ENCODE measurements at regions not wholly inside any gene's neighbourhood (a gene's known extent, or its start where the extent isn't known, plus 50 kb on each side); places are given as distances from the start of the nearest gene placed in this dataset.

DNA sequence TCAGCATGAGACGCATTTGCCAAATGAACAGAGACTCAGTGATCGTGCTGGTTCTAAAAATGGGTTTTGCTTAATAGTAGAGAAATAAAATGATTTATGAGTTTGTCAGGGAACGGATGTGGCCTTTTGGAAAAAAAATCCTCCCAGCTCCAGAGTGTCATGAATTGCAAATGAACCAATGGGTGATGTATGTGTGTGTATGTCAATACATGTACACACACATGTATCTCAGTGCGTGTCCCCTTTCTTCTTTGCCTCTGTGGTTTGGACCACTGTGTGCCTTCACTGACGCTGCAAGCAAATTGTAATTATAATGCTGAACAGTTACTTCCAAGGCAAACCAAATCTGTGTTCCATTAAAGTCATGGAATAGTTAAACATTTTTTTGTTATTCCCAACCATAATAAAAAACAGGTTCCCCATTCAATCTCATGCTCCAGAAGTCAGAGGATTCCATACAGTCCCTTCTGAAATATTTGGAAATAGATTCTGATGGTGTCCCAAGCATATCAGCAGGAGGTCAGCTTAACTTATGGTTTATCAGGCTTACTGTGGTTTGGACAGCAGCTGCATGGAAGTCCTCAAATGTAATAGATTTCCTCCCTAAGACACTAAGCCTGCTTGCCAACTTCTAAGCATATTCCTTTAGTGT, 630.5 kb downstream of the ACTL7B start:
- H3K4me1 ChIP-seq, result no peaks in the 10 kb centered on the region
- WGBS (ENCODE audit: insufficient coverage, low coverage, low lambda C conversion rate, missing lambda C conversion rate), result 44% methylated on average over 4 of the region's 5 CpGs
- no peaks in the 10 kb centered on the region for H3K9me3 ChIP-seq
- TF ChIP-seq, protein P1, sequence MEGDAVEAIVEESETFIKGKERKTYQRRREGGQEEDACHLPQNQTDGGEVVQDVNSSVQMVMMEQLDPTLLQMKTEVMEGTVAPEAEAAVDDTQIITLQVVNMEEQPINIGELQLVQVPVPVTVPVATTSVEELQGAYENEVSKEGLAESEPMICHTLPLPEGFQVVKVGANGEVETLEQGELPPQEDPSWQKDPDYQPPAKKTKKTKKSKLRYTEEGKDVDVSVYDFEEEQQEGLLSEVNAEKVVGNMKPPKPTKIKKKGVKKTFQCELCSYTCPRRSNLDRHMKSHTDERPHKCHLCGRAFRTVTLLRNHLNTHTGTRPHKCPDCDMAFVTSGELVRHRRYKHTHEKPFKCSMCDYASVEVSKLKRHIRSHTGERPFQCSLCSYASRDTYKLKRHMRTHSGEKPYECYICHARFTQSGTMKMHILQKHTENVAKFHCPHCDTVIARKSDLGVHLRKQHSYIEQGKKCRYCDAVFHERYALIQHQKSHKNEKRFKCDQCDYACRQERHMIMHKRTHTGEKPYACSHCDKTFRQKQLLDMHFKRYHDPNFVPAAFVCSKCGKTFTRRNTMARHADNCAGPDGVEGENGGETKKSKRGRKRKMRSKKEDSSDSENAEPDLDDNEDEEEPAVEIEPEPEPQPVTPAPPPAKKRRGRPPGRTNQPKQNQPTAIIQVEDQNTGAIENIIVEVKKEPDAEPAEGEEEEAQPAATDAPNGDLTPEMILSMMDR (IDR thresholded peaks at IDR 0.05), result no peak
- no peak for TF ChIP-seq POLR2A (IDR thresholded peaks at IDR 0.05)
- H3K27ac ChIP-seq, result no peak overlapping the region
- intact Hi-C loops (cut with DNase I), result no loop called here
- no peak for DNase-seq
- no peak overlapping the region for H3K4me3 ChIP-seq
- ATAC-seq, result no peak
- H3K36me3 ChIP-seq, result no peaks in the 10 kb centered on the region
- no peaks in the 10 kb centered on the region for H3K27me3 ChIP-seq

DNA sequence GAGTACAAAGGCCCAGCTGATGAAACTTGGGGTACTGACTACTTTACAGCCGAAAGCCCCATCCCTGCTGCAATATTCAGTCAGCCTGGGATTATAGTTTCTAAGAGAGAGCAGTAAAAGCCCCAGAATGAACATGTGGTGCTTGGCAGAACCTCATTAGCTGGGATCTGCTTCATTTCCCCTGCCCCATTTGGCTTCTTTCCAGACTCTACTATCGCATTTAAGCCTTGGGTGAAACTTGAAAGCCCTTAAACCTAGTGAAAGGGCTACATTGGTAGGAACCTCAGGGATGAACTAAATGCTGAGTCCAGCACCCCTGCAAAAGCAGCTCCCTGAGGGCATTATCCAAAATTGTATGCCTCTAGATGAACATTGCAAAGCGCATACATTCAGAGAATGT, 631.1 kb downstream of the ACTL7B start:
- no peak for ATAC-seq

GRCh38 chr9:108219664-108220063, 636.1 kb downstream of the ACTL7B start:
- no peak for DNase-seq
- Histone ChIP-seq H3K27ac (no peak overlapping the region), H3K4me3 (no peak overlapping the region), H3K36me3 (no peaks in the 10 kb centered on the region), H3K9me3 (no peaks in the 10 kb centered on the region), H3K4me1 (no peaks in the 10 kb centered on the region), H3K27me3 (no peaks in the 10 kb centered on the region)
- intact Hi-C loops (cut with DNase I), result no loop called here
- 58% methylated on average over 2 of the region's 4 CpGs for WGBS (ENCODE audit: insufficient coverage, low coverage, low lambda C conversion rate, missing lambda C conversion rate)
- no peak for ATAC-seq
- TF ChIP-seq, protein P1 (IDR thresholded peaks at IDR 0.05), result no peak
- TF ChIP-seq POLR2A (IDR thresholded peaks at IDR 0.05), result no peak

More for the DNA sequence above, 631.1 kb downstream of the ACTL7B start:
- Histone ChIP-seq H3K9me3 (no peaks in the 10 kb centered on the region), H3K4me1 (no peaks in the 10 kb centered on the region), H3K27ac (no peak overlapping the region), H3K27me3 (no peaks in the 10 kb centered on the region), H3K4me3 (no peak overlapping the region), H3K36me3 (no peaks in the 10 kb centered on the region)
- TF ChIP-seq, protein P1 (IDR thresholded peaks at IDR 0.05), result no peak
- TF ChIP-seq POLR2A (IDR thresholded peaks at IDR 0.05), result no peak
- 72% methylated on average over 3 of the region's 3 CpGs for WGBS (ENCODE audit: insufficient coverage, low coverage, low lambda C conversion rate, missing lambda C conversion rate)
- intact Hi-C loops (cut with DNase I), result no loop called here
- DNase-seq, result no peak

DNA sequence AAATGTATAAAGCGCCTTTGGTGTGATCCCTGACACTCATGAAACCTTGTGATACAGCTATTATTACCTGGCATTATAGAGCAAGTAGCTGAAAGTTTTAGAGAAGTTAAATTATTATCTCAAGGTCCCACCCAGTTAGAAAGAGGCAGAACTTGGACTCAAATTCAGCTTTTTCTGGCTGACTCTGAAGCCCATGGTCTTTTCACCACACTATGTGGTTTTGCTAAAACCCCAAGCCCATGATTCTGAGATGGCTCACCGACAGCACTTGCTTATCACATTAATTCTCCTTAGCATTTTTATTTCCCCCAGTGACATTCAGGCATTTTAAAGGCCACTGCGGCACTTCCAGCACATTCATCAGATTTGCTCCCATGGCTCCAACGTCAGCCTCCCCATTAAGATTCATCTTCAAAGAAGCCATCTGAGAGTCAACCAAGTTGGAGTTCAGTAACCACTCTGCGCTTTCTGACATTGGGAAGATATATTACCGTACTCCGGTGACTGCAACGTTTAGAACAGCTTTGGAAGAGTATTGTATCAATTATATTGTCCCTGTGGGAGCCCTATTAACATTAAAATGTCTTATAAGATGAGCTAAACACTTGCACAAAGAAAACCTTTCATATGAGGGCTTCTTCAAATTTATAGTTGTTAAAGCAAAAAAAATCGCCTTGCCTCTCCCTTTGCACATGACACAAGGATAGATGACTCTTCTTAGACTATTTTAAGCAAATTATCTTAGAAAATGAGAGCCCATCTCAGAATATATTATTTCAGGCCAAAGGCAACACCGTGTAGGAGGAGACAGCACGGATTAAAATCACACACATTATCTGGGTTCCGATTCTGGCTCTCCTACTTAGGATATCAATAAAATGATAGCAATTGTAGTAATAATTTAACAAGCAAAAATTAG, 638.1 kb downstream of the ACTL7B start:
- H3K9me3 ChIP-seq, result no peaks in the 10 kb centered on the region
- no peak overlapping the region for H3K27ac ChIP-seq
- no peak for ATAC-seq
- intact Hi-C loops (cut with DNase I), result no loop called here
- DNase-seq, result no peak
- H3K4me1 ChIP-seq, result no peaks in the 10 kb centered on the region
- H3K36me3 ChIP-seq, result no peaks in the 10 kb centered on the region
- H3K27me3 ChIP-seq, result no peaks in the 10 kb centered on the region
- TF ChIP-seq, protein P1 (IDR thresholded peaks at IDR 0.05), result no peak
- no peak for TF ChIP-seq POLR2A (IDR thresholded peaks at IDR 0.05)
- 73% methylated on average over 12 of the region's 12 CpGs for WGBS (ENCODE audit: insufficient coverage, low coverage, low lambda C conversion rate, missing lambda C conversion rate)
- H3K4me3 ChIP-seq, result no peak overlapping the region

All from right lobe of liver (tissue), 6 donors.